CD4-positive, alpha-beta T cell treated with Interleukin-12 subunit alpha and Interleukin-12 subunit beta, for 1 hour (primary cell): ENCODE measurements at regions not wholly inside any gene's neighbourhood (a gene's known extent, or its start where the extent isn't known, plus 50 kb on each side); places are given as distances from the start of the nearest gene placed in this dataset.
"Not testable (repeated sequence)": the region's sequence is repeated elsewhere in the genome, so short reads cannot be mapped to it uniquely, and the experiment has no call there.

Source experiments
- DNase-seq: peaks from one replicate; pipeline ENCODE4 v3.0.0-alpha.2; 2020

GRCh38 chr4:148852092-148852699 lies 410.0 kb upstream of the NR3C2 start:
- DNase-seq, result no peak

GRCh38 chr4:148850257-148850995 lies 408.2 kb upstream of the NR3C2 start:
- DNase-seq, result no peak

- no peak for DNase-seq
Measured at GRCh38 chr4:148849581-148849980, 407.4 kb upstream of the NR3C2 start.

DNA sequence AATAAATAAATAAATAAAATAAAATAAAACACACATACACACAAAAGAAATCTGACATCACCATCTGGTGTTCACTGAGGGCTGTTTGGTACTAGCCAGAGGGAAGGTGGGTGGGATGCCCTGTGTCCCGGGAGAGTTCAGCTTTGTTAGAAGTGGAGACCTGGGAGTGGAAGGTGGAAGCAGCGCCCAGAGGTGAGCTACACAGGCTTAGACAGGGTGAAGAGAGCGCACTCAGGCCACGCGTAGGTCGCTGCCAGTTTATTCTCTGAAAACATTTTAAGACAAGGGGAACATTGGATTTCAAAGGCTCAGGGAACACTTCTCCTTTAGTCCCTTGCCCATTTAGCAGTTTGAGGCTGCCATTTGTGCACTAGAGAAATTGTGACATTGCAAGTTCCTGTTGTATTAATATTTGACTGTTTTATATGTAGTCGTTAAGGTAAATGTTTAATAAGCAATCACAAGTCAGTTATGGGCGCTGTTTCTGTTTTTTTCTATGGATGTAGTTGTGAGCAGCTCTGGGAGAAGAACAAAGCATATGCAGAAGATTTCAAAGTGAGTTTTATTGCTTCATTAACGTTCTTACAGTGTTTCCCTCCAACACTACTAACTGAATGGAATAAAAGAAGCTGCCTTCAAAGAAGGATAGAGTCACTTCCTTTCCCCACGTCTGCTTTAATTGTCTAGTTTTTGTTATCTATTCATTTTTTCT lies 405.5 kb upstream of the NR3C2 start:
- DNase-seq, result no peak

- DNase-seq, result no peak
Measured at GRCh38 chr4:148845609-148846008, 403.4 kb upstream of the NR3C2 start.

DNA sequence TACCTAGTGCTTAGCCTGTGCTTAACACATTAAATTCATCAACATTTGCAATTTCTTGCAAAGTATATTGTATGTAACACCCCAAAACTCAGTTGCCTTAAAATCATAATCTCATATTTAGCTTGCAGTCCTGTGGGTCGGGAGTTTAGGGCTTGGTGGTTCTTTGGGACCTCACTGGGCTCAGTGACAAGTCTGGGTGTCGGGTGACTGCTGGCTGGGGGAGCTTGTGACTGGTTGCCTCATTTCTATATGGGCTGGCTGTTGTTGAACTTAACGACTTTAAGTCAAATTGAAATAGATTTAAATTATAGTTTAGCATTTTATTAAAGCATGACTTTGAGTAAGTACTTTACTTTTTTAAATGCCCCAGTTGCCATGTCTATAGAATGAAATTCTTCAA lies 401.4 kb upstream of the NR3C2 start:
- no peak for DNase-seq

DNA sequence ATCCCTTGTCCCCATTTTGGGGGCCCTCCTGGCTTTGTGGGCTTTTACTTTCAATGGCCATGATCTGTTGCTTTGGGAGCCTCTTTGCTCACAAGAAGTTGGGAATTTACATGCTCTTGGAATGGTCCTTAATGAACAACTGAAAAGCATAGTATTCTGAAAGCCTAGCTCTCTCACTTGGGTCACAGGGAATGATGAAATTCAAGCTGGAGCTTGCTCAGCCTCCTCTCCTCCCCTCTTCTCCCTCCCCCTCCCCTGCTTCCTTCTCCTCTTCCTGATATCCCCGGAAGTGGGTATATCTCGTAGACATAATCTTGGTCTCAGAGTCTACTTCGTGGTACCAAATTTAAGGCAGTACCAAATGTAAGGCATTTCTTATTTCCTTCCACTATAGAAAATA lies 400.6 kb upstream of the NR3C2 start:
- DNase-seq, result no peak

DNA sequence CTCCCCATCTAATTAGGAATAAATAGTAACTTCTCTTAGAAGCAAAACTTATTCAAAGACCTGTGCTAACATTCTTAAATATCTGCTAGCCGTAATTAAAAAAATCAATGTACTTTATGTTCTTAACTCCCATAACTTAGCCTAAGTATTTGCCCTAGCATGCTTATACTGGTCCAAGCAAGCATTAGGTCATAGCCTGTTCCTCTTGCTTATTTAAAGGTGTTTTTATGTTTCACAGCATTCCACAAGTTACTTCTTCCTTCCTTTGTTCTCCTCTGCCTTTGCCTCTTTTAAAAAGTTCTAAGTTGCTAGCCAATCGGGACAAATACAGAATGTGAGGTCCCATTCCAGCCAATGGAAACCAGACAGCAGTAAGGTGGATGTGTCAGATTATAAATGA lies 395.4 kb upstream of the NR3C2 start:
- DNase-seq, result not testable (repeated sequence)

DNA sequence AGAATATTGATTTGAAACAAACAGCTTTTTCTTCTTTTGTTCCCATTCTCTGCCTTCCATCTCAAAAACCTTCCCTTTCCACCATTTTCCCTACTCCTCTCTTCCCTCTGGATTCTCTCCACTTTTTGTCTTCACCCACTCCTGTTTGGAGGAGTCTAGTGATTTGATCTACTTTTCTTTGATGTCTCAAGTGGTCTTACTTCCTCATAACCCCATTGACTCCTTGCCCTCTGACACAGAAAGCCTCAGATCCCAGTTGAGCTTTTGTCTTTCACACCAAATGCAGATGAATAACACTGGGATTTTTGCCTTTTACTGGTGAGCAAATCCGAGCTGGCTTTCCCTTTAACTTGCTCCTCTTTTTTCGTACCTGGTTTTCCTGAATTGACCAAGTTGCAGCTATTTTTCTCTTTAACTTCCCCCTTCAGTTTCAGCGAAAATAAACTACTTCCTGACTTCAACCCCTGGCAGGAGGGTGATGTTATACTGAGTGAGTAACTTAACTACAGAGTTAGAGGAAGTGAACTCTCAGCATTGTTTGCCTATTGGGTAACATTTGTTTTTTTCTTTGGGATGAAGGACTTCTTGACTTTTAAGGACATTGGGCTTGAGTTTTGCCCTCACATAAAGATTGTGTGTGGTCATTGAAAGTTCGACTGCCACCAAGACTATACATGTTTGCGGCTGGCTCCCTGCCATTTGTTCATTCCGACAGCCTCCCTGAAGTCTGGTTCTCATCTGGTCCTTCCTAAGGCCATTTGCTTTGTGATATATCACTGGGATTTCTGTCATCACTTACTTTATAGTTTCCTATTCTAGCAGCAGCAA lies 392.8 kb upstream of the NR3C2 start:
- DNase-seq, result no peak

- no peak for DNase-seq
Measured at GRCh38 chr4:148831945-148832344, 389.7 kb upstream of the NR3C2 start.

DNA sequence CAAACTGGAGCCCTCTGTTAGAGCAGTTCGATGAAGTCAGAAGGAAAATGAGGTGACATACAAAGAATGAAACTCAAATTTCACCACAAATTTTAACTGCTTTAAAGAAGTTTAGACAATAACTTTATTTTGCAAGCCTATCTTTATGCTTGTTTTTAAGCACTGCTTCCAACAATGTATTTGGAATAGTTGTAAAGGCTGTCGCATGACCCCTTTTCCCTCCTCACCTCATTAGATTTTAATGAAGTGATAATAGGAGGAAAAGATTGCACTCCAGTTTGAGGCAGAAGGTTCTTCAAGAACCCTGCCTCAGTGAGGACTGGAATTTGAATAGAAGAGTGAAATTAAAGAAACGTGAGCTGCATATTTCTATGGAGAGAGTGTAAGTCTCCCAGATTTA lies 386.1 kb upstream of the NR3C2 start:
- DNase-seq, result no peak

DNA sequence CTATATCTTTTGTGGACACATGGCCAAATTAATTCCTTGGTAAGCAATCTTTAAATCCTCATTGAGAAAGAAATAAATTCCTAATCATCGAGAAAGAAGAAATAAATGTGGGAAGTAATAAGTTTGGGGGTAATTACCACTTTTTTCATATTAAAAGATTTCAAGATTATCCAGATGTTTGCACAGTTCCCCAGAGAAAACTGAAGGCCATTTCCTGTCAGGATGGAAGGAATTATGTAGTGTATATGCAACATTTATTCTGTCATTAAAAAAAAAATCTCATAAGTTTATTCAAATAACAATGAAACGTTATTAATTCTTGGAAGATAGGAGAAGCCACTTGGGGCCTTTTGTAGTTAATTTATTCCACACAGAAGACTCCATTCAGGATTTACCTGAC lies 385.6 kb upstream of the NR3C2 start:
- DNase-seq, result no peak

DNA sequence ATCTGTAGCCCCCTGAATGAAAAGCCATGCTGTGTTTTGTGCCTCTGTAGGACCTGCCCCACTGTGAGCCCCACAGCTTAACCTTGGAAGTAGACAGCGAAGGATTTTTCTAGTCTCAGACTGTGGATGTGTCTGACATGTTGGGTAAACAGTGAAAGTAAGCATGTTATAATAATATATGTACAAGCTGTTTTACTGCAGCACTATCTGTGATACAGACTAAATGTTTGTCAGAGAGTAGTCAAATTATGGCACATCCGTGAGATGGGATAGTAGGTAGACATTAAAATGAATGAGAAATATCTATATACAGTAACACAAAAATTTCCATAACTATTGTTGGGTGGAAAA lies 381.2 kb upstream of the NR3C2 start:
- no peak for DNase-seq

DNA sequence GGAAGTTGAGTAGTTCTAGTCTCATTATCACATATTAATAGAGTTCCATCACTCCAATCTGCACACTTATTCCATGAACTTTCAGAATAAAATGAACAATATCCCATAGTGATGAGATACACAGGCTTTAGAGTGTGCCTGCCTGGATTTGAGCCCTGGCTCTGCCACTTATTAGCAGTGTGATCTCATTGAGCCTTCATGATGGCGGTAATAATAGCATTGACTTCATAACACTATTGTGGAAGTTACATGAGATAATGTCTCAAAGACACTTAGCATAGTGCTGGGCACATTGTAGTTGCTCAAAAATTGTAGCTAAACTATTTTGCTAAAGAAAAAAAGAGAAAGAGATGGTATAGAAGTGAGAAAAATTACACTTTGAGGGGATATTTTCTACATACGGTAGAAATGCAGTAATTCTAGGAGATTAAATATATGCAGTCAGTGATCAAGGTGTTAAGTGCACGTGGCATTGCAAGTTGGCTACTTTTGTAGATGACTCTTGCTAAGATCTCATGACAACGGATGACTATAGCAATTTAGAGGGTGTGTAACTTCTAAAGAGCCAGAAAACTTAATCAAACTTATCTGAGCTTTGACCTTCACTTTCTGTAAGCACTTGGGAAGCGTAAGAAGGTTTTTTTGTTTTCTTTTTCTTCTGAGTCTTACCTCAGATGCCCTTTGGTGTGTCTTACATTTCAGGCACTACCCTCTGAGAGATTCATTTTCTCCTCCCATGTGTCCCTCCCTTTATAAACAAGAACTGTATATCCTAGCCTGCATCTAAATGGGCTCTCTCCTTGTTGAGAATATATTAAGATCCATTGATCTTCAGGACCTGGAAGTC lies 380.6 kb upstream of the NR3C2 start:
- DNase-seq, result no peak

DNA sequence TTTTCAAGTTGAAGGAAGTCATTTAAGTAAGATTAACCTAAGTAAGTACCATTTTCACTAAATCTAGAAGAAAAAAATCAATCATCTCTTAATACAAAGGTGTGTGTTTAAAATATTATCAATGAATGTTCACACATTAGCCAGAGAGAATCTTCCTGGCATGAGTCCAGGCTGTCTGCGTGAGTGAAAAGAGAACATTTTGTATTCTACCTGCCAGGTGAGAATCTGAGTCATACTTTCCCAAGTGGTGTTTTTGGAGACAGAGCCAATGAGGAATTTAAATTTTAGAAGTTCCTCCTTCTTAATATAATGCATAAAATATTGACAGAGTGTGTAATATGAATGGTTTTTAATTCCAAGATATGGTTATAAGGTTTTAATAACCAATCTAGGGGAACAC lies 371.8 kb upstream of the NR3C2 start:
- DNase-seq, result no peak

DNA sequence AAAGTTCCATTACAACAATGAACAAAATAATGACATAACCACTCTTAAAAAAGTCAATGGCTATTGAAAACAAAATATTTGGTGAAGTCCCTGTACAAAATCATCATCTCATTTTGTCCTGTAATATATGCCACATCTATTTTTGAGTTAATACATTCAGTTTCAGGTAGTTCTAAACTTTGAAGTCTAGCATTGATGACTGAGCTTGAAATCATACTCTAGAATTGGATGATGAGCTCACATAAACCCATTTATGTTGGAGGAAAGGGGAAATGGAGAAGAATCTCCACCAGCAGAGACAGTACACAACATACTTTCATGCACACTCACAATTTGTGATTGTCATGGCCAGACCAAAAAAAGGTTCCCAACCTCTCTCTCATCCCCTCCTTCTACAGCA lies 371.1 kb upstream of the NR3C2 start:
- no peak for DNase-seq

DNA sequence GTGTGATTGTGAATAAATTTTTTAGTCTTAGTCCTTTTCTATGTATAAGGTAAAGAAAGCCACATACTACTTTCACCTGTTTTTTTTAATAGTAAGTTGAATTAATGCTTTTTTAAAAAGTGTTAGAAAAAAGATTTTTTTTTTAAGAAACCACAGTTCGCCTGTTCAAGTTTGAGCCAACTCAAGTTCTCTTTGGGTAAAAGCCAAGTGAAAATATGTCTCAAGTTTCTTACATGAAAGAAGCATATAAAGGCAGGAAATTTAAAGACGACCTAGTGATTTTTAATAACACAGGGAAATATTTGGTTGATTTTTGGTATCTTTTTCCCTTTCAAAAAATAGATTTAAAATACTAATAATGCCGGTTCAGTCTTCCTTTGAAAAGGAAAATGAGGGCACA lies 369.9 kb upstream of the NR3C2 start:
- DNase-seq, result no peak

GRCh38 chr4:148810461-148810860 lies 368.2 kb upstream of the NR3C2 start:
- DNase-seq, result no peak

- DNase-seq, result no peak
Measured at GRCh38 chr4:148808416-148808815, 366.2 kb upstream of the NR3C2 start.

GRCh38 chr4:148800940-148801339 lies 358.7 kb upstream of the NR3C2 start:
- DNase-seq, result no peak

DNA sequence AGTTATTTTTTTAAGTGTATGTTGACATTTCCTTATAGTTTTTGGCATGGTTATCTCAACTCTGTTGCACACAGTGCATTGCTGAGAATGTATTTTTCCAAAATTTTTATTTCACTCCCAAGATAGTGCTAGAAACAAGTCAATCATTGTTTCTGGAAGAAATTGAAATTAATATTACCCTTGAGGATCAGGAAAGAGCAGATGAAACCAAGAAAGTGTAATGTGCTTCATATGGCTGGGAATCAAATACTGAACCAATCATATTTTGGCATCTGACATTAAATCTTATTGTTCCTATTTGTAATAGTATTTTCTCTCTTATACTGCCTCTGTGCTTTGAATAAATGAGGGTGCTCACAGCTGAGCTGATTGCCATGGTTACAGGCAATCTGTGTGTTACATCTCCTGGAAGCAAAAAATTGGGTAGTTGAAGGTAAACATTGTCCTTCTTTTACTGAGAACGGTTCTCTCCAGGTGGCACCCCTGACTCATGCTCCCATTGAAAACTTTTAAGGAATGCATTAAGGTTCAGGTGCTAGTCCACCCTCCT lies 358.2 kb upstream of the NR3C2 start:
- no peak for DNase-seq

DNA sequence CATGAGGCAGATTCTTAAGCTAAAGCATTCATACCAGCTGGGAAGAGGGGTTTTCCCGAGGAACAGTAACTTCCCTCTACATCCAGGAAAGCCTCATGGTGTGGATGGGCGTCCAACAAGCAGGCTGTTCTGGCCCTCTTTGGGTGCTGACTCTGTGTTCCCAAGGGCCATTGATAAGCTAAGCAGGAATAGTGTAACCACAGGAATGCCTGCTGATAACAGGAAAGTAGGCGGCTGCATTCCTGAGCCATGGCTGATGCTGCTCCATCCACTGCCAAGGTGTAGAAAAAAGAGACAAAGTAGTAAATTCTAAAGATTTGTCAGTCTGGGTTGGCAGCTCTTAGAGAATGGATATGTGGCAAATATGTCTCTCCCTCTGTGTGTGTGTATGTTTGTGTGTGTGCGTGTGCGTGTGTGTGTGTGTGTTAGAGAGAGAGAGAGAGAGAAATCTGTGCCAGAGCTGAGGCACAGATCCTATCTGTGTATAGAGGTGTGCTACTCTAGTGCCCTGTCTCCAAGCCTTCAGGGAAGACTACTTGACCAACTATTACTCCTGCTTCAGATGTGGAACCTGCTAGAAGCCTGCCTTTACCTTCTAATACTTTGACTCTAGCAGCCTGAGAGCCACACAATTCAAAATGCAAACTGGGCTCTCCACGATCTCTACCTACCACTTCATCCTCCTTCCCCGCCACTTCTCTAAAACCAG lies 353.1 kb upstream of the NR3C2 start:
- DNase-seq, result no peak
